ENCODE measurements at regions not wholly inside any gene's neighbourhood (a gene's known extent, or its start where the extent isn't known, plus 50 kb on each side); places are given as distances from the start of the nearest gene placed in this dataset.

DNA sequence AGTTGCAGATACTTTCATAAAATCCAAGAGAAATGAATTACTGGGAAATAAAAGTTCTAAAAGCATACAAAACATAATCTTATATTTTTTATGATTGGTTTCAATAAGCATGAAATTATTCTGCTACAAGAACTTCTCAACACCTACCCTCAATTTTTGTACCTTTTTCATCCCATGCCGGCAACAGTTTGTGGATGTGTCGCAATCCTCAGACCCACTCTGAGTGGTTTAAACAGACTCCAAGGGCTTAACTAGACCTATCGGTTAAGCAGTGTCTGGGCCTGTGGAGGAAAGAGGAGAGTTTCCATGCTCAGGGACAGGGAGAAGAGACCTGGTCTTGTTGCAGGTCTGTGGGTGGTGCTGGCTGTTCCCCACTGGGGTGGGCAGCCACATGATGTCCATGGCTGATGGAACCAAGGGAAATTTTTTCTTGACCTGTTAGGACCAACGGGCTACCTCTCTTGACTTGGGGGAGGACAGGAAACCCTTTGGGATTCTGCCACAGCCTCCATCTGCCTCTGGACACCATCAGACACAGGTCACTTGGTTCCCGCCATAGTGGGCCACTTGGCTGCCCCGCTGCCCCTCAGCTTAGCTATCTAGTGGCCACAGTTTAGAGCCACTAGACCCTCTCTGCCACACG, 81.1 kb upstream of the CLDN14 start:
- Histone ChIP-seq H3K4me3 (ENCODE audit: low read length in 3 of 3) (no peak overlapping the region), H3K27ac (ENCODE audit: low read depth in 2 of 2, low read length in 2 of 2) (no peak overlapping the region), H3K36me3 (ENCODE audit: control insufficient read depth in 2 of 3, insufficient read depth in 3 of 3, low read length in 3 of 3) (no peaks in the 10 kb centered on the region), H3K9me3 (ENCODE audit: control insufficient read depth in 2 of 3, insufficient read depth in 1 of 3, low read length in 3 of 3) (no peaks in the 10 kb centered on the region), H3K27me3 (ENCODE audit: control insufficient read depth, insufficient read depth, low read length) (no peaks in the 10 kb centered on the region), H3K4me1 (ENCODE audit: control insufficient read depth in 2 of 3, insufficient read depth in 2 of 3, low read depth in 1 of 3, low read length in 3 of 3) (no peaks in the 10 kb centered on the region), H3K9ac (ENCODE audit: low read length in 3 of 3) (no peak overlapping the region)
- TF ChIP-seq, protein P1, sequence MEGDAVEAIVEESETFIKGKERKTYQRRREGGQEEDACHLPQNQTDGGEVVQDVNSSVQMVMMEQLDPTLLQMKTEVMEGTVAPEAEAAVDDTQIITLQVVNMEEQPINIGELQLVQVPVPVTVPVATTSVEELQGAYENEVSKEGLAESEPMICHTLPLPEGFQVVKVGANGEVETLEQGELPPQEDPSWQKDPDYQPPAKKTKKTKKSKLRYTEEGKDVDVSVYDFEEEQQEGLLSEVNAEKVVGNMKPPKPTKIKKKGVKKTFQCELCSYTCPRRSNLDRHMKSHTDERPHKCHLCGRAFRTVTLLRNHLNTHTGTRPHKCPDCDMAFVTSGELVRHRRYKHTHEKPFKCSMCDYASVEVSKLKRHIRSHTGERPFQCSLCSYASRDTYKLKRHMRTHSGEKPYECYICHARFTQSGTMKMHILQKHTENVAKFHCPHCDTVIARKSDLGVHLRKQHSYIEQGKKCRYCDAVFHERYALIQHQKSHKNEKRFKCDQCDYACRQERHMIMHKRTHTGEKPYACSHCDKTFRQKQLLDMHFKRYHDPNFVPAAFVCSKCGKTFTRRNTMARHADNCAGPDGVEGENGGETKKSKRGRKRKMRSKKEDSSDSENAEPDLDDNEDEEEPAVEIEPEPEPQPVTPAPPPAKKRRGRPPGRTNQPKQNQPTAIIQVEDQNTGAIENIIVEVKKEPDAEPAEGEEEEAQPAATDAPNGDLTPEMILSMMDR (IDR thresholded peaks at IDR 0.05; ENCODE audit: borderline replicate concordance, extremely low read depth, insufficient read depth): no peak
- FAIRE-seq: no peak
- intact Hi-C loops (cut with DNase I): no loop called here
- DNase-seq: no peak

DNA sequence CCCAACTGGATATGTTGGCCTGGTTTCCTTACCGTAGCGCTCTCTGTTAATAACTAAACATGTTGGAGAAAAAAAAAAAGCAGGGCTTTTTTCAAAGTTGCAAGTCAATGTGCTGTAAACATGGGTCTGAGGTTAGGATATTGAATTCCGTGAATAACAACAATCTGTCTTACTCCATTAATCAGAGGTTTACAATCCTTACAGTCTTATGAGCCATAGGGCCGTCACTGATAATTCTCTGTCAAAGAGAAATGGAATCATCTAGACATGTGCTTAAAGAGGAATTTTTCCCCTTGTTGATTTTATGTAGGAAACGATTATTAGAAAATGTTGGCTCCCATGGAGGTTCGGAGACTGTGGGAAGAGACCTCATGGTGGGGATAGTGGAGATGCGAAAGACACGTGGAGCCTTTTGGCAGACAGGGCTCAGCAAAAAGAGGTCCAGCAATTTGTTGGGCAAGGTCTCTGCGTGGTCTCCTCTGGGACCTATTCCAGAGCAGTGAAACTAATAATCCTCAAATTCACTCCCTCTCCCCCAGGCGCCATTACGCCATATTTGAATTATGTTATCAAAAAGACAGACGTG, 83.5 kb upstream of the CLDN14 start:
- intact Hi-C loops (cut with DNase I): no loop called here

DNA sequence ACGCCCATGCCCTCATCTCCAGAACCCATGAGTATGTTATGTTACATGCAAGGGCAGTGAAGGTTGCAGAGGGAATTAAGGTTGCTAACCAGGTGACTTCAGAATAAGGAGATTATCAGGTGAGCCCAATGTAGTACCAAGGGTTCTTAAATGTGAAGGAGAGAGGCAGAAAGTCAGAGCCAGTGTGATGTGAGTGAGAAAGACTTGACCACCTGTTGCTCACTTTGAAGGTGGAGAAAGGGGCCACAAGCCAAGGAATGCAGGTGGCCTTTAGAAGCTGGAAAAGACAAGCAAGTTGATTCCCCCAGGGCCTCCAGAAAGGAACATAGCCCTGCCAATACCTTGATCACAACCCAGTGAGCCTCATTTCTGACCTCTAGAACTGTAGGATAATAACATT, 84.7 kb upstream of the CLDN14 start:
- DNase-seq: no peak
- FAIRE-seq: no peak
- Histone ChIP-seq H3K27ac (ENCODE audit: low read depth in 2 of 2, low read length in 2 of 2) (no peak overlapping the region), H3K4me1 (ENCODE audit: control insufficient read depth in 2 of 3, insufficient read depth in 2 of 3, low read depth in 1 of 3, low read length in 3 of 3) (peaks cover 0 to 3% (median 0%) of the 10 kb centered on the region in 3 donors), H3K27me3 (ENCODE audit: control insufficient read depth, insufficient read depth, low read length) (no peaks in the 10 kb centered on the region), H3K9ac (ENCODE audit: low read length in 3 of 3) (no peak overlapping the region), H3K9me3 (ENCODE audit: control insufficient read depth in 2 of 3, insufficient read depth in 1 of 3, low read length in 3 of 3) (no peaks in the 10 kb centered on the region), H3K36me3 (ENCODE audit: control insufficient read depth in 2 of 3, insufficient read depth in 3 of 3, low read length in 3 of 3) (no peaks in the 10 kb centered on the region), H3K4me3 (ENCODE audit: low read length in 3 of 3) (no peak overlapping the region)
- intact Hi-C loops (cut with DNase I): no loop called here
- TF ChIP-seq, protein P1 (IDR thresholded peaks at IDR 0.05; ENCODE audit: borderline replicate concordance, extremely low read depth, insufficient read depth): no peak

More for the DNA sequence above, 83.5 kb upstream of the CLDN14 start:
- Histone ChIP-seq H3K27me3 (ENCODE audit: control insufficient read depth, insufficient read depth, low read length) (no peaks in the 10 kb centered on the region), H3K36me3 (ENCODE audit: control insufficient read depth in 2 of 3, insufficient read depth in 3 of 3, low read length in 3 of 3) (no peaks in the 10 kb centered on the region), H3K27ac (ENCODE audit: low read depth in 2 of 2, low read length in 2 of 2) (no peak overlapping the region), H3K9ac (ENCODE audit: low read length in 3 of 3) (no peak overlapping the region), H3K4me3 (ENCODE audit: low read length in 3 of 3) (no peak overlapping the region), H3K4me1 (ENCODE audit: control insufficient read depth in 2 of 3, insufficient read depth in 2 of 3, low read depth in 1 of 3, low read length in 3 of 3) (peaks cover 0 to 3% (median 0%) of the 10 kb centered on the region in 3 donors), H3K9me3 (ENCODE audit: control insufficient read depth in 2 of 3, insufficient read depth in 1 of 3, low read length in 3 of 3) (no peaks in the 10 kb centered on the region)
- DNase-seq (peak in 2 of 5 donors; percentile 56 to 72), FAIRE-seq (no peak)
- TF ChIP-seq, protein P1 (IDR thresholded peaks at IDR 0.05; ENCODE audit: borderline replicate concordance, extremely low read depth, insufficient read depth): no peak
